ENCODE measurements at regions not wholly inside any gene's neighbourhood (a gene's known extent, or its start where the extent isn't known, plus 50 kb on each side); places are given as distances from the start of the nearest gene placed in this dataset.

DNA sequence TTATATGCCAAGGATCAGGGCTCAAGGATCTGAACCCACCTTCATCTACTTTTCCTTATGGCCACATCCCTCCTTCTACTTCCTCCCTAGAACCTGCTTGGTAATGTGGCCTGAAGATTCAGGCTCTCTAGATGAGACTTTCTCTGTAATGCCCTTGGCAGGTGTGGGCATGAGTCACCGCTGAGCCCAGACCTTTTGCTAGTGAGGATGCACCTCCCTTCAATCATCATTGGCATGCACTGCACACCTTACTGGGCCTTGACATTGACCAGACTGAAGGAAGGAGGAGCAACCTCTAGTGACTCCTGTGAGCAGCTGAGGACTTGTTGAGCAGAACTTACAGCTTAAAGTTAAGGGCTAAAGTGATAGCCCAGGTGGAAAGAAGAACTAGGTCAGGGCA lies 405.3 kb downstream of the MAFB start:
- Histone ChIP-seq H3K79me2 (ENCODE audit: low read length) (no peaks in the 10 kb centered on the region), H3K4me2 (ENCODE audit: low read length) (no peak overlapping the region), H3K27me3 (ENCODE audit: low read depth, low read length) (peaks cover 15% of the 10 kb centered on the region; the same call in 1 of the 2 replicates), H3K27ac (ENCODE audit: low read length) (no peak overlapping the region), H2AFZ (ENCODE audit: low read depth, low read length) (no peak overlapping the region), H3K36me3 (replicated peaks; ENCODE audit: low read depth, low read length) (no peaks in the 10 kb centered on the region), H3K9me3 (ENCODE audit: insufficient read depth, low read length) (no peaks in the 10 kb centered on the region), H4K20me1 (ENCODE audit: insufficient read depth, low read length) (no peaks in the 10 kb centered on the region), H3K4me1 (ENCODE audit: low read length) (no peaks in the 10 kb centered on the region), H3K9ac (ENCODE audit: low read length) (no peak overlapping the region), H3K4me3 (ENCODE audit: low read length) (no peak overlapping the region)
- no peak for TF ChIP-seq EZH2phosphoT487 (IDR thresholded peaks at IDR 0.05; ENCODE audit: low read depth)
- TF ChIP-seq, protein P1, sequence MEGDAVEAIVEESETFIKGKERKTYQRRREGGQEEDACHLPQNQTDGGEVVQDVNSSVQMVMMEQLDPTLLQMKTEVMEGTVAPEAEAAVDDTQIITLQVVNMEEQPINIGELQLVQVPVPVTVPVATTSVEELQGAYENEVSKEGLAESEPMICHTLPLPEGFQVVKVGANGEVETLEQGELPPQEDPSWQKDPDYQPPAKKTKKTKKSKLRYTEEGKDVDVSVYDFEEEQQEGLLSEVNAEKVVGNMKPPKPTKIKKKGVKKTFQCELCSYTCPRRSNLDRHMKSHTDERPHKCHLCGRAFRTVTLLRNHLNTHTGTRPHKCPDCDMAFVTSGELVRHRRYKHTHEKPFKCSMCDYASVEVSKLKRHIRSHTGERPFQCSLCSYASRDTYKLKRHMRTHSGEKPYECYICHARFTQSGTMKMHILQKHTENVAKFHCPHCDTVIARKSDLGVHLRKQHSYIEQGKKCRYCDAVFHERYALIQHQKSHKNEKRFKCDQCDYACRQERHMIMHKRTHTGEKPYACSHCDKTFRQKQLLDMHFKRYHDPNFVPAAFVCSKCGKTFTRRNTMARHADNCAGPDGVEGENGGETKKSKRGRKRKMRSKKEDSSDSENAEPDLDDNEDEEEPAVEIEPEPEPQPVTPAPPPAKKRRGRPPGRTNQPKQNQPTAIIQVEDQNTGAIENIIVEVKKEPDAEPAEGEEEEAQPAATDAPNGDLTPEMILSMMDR (IDR thresholded peaks at IDR 0.05; ENCODE audit: low read depth, low read length) = no peak

DNA sequence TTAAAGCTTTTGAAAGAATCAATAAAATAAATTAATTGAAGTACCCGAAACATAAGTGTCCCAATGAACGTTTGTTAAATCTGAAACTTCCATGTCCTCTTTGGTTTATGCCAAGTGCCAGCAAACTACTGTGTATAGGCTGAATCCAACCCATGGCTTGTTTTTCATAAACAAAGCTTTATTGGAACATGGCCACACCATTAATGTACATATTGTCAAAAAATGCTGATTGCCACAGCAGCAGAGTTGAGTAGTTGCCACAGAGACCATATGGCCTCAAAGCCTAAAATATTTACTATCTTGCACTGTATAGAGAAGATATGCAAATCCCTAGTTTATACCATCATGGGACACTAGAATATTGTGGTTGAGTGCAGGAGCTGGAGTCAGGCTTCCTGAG lies 406.1 kb downstream of the MAFB start:
- no peaks in the 10 kb centered on the region for H3K36me3 ChIP-seq (replicated peaks; ENCODE audit: low read depth, low read length)
- no peaks in the 10 kb centered on the region for H3K4me1 ChIP-seq (ENCODE audit: low read length)
- no peak overlapping the region for H3K4me3 ChIP-seq (ENCODE audit: low read length)
- no peak overlapping the region for H3K9ac ChIP-seq (ENCODE audit: low read length)
- no peaks in the 10 kb centered on the region for H4K20me1 ChIP-seq (ENCODE audit: insufficient read depth, low read length)
- TF ChIP-seq, protein P1 (IDR thresholded peaks at IDR 0.05; ENCODE audit: low read depth, low read length) = no peak
- TF ChIP-seq EZH2phosphoT487 (IDR thresholded peaks at IDR 0.05; ENCODE audit: low read depth) = no peak
- peaks cover 15% of the 10 kb centered on the region; the same call in 1 of the 2 replicates for H3K27me3 ChIP-seq (ENCODE audit: low read depth, low read length)
- H3K79me2 ChIP-seq (ENCODE audit: low read length) = no peaks in the 10 kb centered on the region
- H3K4me2 ChIP-seq (ENCODE audit: low read length) = no peak overlapping the region
- no peak overlapping the region for H3K27ac ChIP-seq (ENCODE audit: low read length)
- no peaks in the 10 kb centered on the region for H3K9me3 ChIP-seq (ENCODE audit: insufficient read depth, low read length)
- no peak overlapping the region for H2AFZ ChIP-seq (ENCODE audit: low read depth, low read length)

DNA sequence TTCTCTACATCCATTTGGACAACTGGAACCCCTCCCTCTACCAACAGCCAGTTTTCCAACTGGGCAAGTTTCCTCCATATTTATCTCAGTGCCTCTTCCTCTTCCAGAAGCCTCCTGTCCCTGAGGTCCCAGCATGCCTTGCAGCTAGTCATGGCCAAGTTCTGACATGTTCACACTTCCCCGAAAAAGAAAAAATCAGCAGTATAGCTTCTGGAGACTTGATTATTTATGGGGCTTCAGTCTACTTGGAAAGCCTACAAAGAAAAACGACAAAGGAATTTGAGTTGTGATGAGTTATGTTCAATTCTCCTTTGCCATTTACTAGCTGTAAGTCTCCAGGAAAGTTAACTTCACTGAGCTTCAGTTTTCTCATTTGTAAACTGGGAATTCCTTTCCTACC lies 406.5 kb downstream of the MAFB start:
- Histone ChIP-seq H3K9ac (ENCODE audit: low read length) (no peak overlapping the region), H3K4me2 (ENCODE audit: low read length) (no peak overlapping the region), H3K27ac (ENCODE audit: low read length) (no peak overlapping the region), H3K36me3 (replicated peaks; ENCODE audit: low read depth, low read length) (no peaks in the 10 kb centered on the region), H3K4me1 (ENCODE audit: low read length) (no peaks in the 10 kb centered on the region), H3K9me3 (ENCODE audit: insufficient read depth, low read length) (no peaks in the 10 kb centered on the region), H4K20me1 (ENCODE audit: insufficient read depth, low read length) (no peaks in the 10 kb centered on the region), H2AFZ (ENCODE audit: low read depth, low read length) (no peak overlapping the region), H3K27me3 (ENCODE audit: low read depth, low read length) (peaks cover 15% of the 10 kb centered on the region; the same call in 1 of the 2 replicates), H3K79me2 (ENCODE audit: low read length) (no peaks in the 10 kb centered on the region), H3K4me3 (ENCODE audit: low read length) (no peak overlapping the region)
- no peak for TF ChIP-seq EZH2phosphoT487 (IDR thresholded peaks at IDR 0.05; ENCODE audit: low read depth)
- TF ChIP-seq, protein P1 (IDR thresholded peaks at IDR 0.05; ENCODE audit: low read depth, low read length) = no peak

DNA sequence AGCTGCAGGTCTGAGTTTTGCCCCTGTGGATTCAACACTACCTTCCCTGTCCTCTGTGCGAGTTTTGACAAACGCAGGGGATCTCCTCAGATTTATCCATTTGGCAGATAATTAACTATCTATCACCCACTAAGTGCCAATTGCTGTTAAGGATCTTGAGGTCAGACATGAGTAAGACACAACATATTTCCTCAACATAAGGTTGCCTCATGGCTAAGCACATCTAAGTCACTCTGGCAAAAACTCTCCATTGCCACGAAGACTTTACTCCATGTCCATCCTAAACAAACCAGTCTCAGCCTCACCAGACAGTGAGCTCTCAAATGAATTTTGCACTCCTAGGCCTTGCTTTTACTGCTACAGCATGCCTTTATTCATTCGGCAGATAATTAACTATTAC lies 408.4 kb downstream of the MAFB start:
- no peak for TF ChIP-seq EZH2phosphoT487 (IDR thresholded peaks at IDR 0.05; ENCODE audit: low read depth)
- TF ChIP-seq, protein P1 (IDR thresholded peaks at IDR 0.05; ENCODE audit: low read depth, low read length) = no peak
- Histone ChIP-seq H3K36me3 (replicated peaks; ENCODE audit: low read depth, low read length) (no peaks in the 10 kb centered on the region), H3K9ac (ENCODE audit: low read length) (no peak overlapping the region), H3K9me3 (ENCODE audit: insufficient read depth, low read length) (no peaks in the 10 kb centered on the region), H3K4me3 (ENCODE audit: low read length) (no peak overlapping the region), H4K20me1 (ENCODE audit: insufficient read depth, low read length) (no peaks in the 10 kb centered on the region), H3K79me2 (ENCODE audit: low read length) (no peaks in the 10 kb centered on the region), H3K27me3 (ENCODE audit: low read depth, low read length) (peaks cover 14% of the 10 kb centered on the region; the same call in 1 of the 2 replicates), H2AFZ (ENCODE audit: low read depth, low read length) (no peak overlapping the region), H3K27ac (ENCODE audit: low read length) (no peak overlapping the region), H3K4me1 (ENCODE audit: low read length) (no peaks in the 10 kb centered on the region), H3K4me2 (ENCODE audit: low read length) (no peak overlapping the region)
